Upper lobe of left lung (tissue), 6 donors: ENCODE measurements at regions not wholly inside any gene's neighbourhood (a gene's known extent, or its start where the extent isn't known, plus 50 kb on each side); places are given as distances from the start of the nearest gene placed in this dataset.
A peak's percentile ranks its signal among the peaks of the same experiment; 100 is the strongest.

Source experiments
- ATAC-seq, 2 donors: fragments of 200-7000 bp; cut with Tn5 transposase; one replicate each; pipeline ENCODE4 v1.9.1; 2022; ENCODE audit warnings: mild to moderate bottlenecking in 2 of 2, moderate library complexity in 2 of 2; ENCODE audit not compliant: low FRiP score in 2 of 2
- DNase-seq, 2 donors: peaks; one replicate each; pipeline ENCODE4 v3.0.0-alpha.2; 2019 to 2020
- H3K27ac ChIP-seq, 4 donors: fragments of 200-600 bp; sonication (generic); one replicate each; pipeline ENCODE4 v1.5.1; 2016 to 2019
- H3K27me3 ChIP-seq, 4 donors: fragments of 200-600 bp; sonication (generic); one replicate each; pipeline ENCODE4 v1.5.1; 2017 to 2019
- H3K36me3 ChIP-seq, 4 donors: fragments of 200-600 bp; sonication (generic); one replicate each; pipeline ENCODE4 v1.5.1; 2016 to 2019
- H3K4me1 ChIP-seq, 4 donors: fragments of 200-600 bp; sonication (generic); one replicate each; pipeline ENCODE4 v1.5.1; 2018 to 2019
- H3K4me3 ChIP-seq, 4 donors: fragments of 200-600 bp; sonication (generic); one replicate each; pipeline ENCODE4 v1.5.1; 2017 to 2019; ENCODE audit warnings: mild to moderate bottlenecking in 2 of 4, moderate library complexity in 1 of 4
- H3K9me3 ChIP-seq, 4 donors: fragments of 200-600 bp; sonication (generic); one replicate each; pipeline ENCODE4 v1.5.1; 2018 to 2019
- CTCF ChIP-seq, 6 experiments: fragments of 450-650 bp in 4 of 6; fragments of 200-600 bp in 2 of 6; sonication (generic) in 2 of 6; IDR thresholded peaks; one replicate each; pipeline ENCODE4 v1.5.1; 2016 to 2019; ENCODE audit warnings: antibody characterized with exemption in 6 of 6
- EP300 ChIP-seq, 4 donors: sonication (generic); formaldehyde crosslinking; IDR thresholded peaks; one replicate each; pipeline ENCODE4 v1.5.1; 2017; ENCODE audit warnings: antibody characterized with exemption in 4 of 4, control low read depth in 2 of 4
- POLR2A ChIP-seq, 4 donors: fragments of 450-650 bp; IDR thresholded peaks; one replicate each; pipeline ENCODE4 v1.5.1; 2016 to 2017; ENCODE audit warnings: antibody characterized with exemption in 4 of 4, mild to moderate bottlenecking in 2 of 4
- POLR2AphosphoS5 ChIP-seq, 2 donors: sonication (generic); formaldehyde crosslinking; IDR thresholded peaks; one replicate each; pipeline ENCODE4 v1.5.1; 2017; ENCODE audit warnings: antibody characterized with exemption in 2 of 2
- WGBS, 2 donors: methylation state at CpG; one replicate each; pipeline ENCODE4 v1.1.5; 2017 to 2018; 5-methylcytosine and 5-hydroxymethylcytosine counted together
- donor health status: DM: no; HTN: no; CAD: no; lungs with moderate emphysema.
- donor health status: DM: no; HTN: yes; CAD: no; lungs with severe emphysema.

- Histone ChIP-seq H3K27me3 (no peaks in the 10 kb centered on the region), H3K27ac (no peak overlapping the region), H3K4me1 (peaks cover 0 to 11% (median 1%) of the 10 kb centered on the region in 4 donors), H3K4me3 (no peak overlapping the region), H3K36me3 (no peaks in the 10 kb centered on the region), H3K9me3 (no peaks in the 10 kb centered on the region)
- no peak for TF ChIP-seq EP300 (IDR thresholded peaks at IDR 0.05)
- TF ChIP-seq POLR2A (IDR thresholded peaks at IDR 0.05), result no peak
- TF ChIP-seq POLR2AphosphoS5 (IDR thresholded peaks at IDR 0.05), result no peak
- no peak for TF ChIP-seq CTCF (IDR thresholded peaks at IDR 0.05)
- ATAC-seq (no peak), DNase-seq (no peak)
Observed at GRCh38 chr6:125519367-125519766, 217.6 kb upstream of the HDDC2 start.

GRCh38 chr6:125524356-125524755 lies 222.6 kb upstream of the HDDC2 start:
- H3K9me3 ChIP-seq, result no peaks in the 10 kb centered on the region
- no peaks in the 10 kb centered on the region for H3K36me3 ChIP-seq
- no peak overlapping the region for H3K4me3 ChIP-seq
- ATAC-seq (no peak), DNase-seq (no peak)
- 33 to 46% methylated on average over 2 of the region's 2 CpGs for WGBS, 2 donors
- TF ChIP-seq CTCF (IDR thresholded peaks at IDR 0.05) (no peak), POLR2A (IDR thresholded peaks at IDR 0.05) (no peak), EP300 (IDR thresholded peaks at IDR 0.05) (no peak), POLR2AphosphoS5 (IDR thresholded peaks at IDR 0.05) (no peak)
- no peaks in the 10 kb centered on the region for H3K27me3 ChIP-seq
- H3K27ac ChIP-seq, result no peak overlapping the region
- H3K4me1 ChIP-seq, result peaks cover 0 to 9% (median under 1%) of the 10 kb centered on the region in 4 donors

GRCh38 chr6:125526007-125526720 lies 223.3 kb upstream of the HEY2 start:
- Histone ChIP-seq H3K4me3 (no peak overlapping the region), H3K9me3 (no peaks in the 10 kb centered on the region), H3K36me3 (no peaks in the 10 kb centered on the region), H3K4me1 (no peaks in the 10 kb centered on the region), H3K27ac (no peak overlapping the region), H3K27me3 (no peaks in the 10 kb centered on the region)
- WGBS, 2 donors, result 35 to 42% methylated on average over 1 of the region's 1 CpG
- ATAC-seq (no peak), DNase-seq (no peak)
- TF ChIP-seq POLR2A (IDR thresholded peaks at IDR 0.05) (no peak), CTCF (IDR thresholded peaks at IDR 0.05) (no peak), EP300 (IDR thresholded peaks at IDR 0.05) (no peak), POLR2AphosphoS5 (IDR thresholded peaks at IDR 0.05) (no peak)

GRCh38 chr6:125528621-125529041 lies 220.8 kb upstream of the HEY2 start:
- WGBS, 2 donors, result 41 to 49% methylated on average over 6 of the region's 6 CpGs
- Histone ChIP-seq H3K27me3 (no peaks in the 10 kb centered on the region), H3K4me1 (no peaks in the 10 kb centered on the region), H3K36me3 (no peaks in the 10 kb centered on the region), H3K4me3 (no peak overlapping the region), H3K9me3 (no peaks in the 10 kb centered on the region), H3K27ac (no peak overlapping the region)
- peak in 1 of 2 donors; percentile 49 for ATAC-seq
- DNase-seq, result peak in 1 of 2 donors; percentile 2
- TF ChIP-seq POLR2AphosphoS5 (IDR thresholded peaks at IDR 0.05), result no peak
- TF ChIP-seq CTCF (IDR thresholded peaks at IDR 0.05), result no peak
- TF ChIP-seq EP300 (IDR thresholded peaks at IDR 0.05), result no peak
- no peak for TF ChIP-seq POLR2A (IDR thresholded peaks at IDR 0.05)

- Histone ChIP-seq H3K27me3 (no peaks in the 10 kb centered on the region), H3K4me1 (no peaks in the 10 kb centered on the region), H3K27ac (no peak overlapping the region), H3K9me3 (no peaks in the 10 kb centered on the region), H3K36me3 (no peaks in the 10 kb centered on the region), H3K4me3 (no peak overlapping the region)
- TF ChIP-seq EP300 (IDR thresholded peaks at IDR 0.05) (no peak), POLR2AphosphoS5 (IDR thresholded peaks at IDR 0.05) (no peak), CTCF (IDR thresholded peaks at IDR 0.05) (no peak), POLR2A (IDR thresholded peaks at IDR 0.05) (no peak)
- 63 to 69% methylated on average over 5 of the region's 5 CpGs for WGBS, 2 donors
- ATAC-seq (no peak), DNase-seq (no peak)
Observed at GRCh38 chr6:125529061-125529460, 220.4 kb upstream of the HEY2 start.
